GM04503 (cell line): ENCODE measurements at regions not wholly inside any gene's neighbourhood (a gene's known extent, or its start where the extent isn't known, plus 50 kb on each side); places are given as distances from the start of the nearest gene placed in this dataset.

ENCODE experiments used
- DNase-seq: peaks from one replicate; pipeline ENCODE4 v3.0.0-alpha.2; 2012; ENCODE audit warnings: low read depth

DNA sequence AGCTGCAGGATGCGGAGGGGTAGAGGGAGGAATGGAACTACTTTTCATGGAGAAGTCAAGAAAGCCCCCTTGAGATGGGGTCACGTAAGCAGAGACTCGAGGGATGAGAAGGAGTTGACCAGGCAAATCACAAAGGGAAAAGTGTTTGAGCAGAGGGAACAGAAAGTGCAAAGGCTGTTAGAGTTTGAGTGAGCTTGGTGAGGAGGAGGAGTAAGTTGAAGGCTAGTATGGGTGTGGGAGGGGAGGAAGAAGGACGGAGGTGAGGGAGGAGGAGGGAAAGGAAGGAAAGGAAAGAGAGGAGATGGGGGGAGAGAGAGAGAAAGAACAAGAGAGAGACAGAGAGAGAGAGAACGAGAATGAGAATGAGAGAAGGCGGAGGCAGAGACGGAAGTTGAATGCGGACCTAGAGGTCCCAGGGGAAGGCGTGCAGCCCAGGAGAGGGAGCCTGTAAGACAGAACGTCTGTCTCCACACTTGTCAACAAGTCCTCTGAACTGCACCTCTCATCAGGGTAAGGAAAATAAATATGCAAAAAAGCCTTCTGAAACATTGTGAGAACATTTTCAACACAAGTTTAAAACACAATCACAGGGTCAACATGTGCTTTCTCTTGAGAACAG is 279.8 kb upstream of the EEF2KMT start:
- DNase-seq: no peak

DNA sequence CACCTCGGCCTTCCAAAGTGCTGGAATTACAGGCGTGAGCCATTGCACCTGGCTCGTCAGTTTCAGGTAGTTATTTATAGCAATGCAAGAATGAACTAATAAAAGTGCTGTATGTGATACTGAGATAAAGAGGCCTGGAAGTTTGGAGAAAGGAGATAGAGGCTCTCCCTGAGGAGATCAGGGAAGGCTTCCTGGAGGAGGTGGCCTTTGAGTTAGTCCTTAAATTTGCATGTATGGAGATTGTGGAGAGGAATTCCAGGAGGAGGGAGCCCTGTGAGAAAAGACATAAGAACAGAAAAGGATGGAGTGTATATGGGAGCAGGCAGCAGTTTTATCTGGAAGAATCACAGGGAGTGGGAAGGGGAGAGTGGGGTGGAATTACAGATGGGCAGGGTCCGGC is 276.6 kb upstream of the EEF2KMT start:
- DNase-seq: no peak

DNA sequence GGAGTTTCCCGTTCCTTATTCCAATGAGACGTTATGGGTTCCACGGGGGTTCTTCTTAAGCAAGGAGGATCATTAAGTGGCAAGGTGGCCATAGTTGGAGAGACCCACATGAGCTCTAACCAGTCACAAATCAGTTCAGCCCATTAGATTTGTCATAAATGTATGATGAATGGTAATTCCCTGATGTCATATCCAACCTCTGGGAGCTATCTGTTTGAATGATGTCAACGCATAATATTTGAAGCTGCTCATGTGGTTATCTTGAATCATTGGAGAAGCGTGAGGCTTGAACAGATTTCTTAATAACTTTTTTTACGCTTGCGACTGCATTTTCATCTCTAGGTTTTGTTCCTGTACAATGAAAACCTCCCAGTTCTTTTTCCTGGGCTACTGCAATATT is 270.4 kb upstream of the EEF2KMT start:
- DNase-seq: no peak

DNA sequence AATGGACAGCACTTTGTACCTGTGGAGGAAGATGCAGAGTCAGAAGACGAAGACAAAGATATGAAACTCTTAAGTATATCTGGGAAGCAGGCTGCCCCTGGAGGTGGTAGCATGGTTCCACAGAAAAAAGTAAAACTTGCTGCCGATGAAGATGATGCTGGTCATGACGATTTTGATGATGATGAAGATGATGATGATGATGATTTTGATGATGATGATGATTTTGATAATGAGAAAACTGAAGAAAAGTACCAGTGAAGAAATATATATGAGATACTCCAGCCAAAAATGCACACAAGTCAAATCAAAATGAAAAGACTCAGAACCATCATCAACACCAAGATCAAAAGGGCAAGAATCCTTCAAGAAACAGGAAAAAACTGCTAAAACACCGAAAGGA is 268.5 kb upstream of the EEF2KMT start:
- DNase-seq: no peak

DNA sequence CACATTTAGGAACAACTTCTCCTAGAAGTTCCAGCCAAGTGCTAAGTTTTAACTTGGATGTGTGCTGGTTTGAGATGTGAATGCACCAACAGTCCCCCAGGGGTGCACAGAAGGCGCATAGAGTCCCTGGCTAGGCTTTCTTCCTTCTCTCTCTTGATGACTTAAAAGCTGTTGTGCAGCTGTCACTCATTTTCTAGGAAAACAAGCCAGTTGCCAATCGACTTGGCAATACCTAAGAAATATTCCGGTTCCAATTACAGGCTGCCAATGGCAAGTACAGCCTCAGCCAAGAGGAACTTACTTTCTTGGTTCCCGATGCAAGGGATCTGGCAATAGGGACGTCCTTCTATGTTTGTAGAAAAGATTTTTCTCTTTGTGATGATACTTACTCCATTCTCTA is 266.6 kb upstream of the EEF2KMT start:
- no peak for DNase-seq

DNA sequence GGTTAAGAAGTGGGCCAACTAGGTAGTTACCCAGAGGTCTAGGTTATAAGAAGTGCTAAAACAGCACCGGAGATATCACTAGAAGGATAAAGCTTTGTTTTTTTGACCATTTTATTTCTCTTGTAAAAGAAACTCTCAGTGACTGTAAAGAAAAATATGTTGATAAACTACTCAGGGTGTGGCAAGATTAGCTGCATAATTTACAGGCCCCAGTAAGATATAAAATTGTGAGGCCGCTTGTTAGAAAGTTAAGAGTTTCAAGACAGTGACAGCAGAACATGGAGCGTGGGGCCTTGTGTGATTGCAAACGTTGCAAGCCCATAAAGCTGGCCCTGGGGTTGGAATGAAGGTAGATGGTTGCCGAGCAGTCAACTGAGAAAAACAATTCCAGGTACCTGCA is 263.7 kb upstream of the EEF2KMT start:
- no peak for DNase-seq

DNA sequence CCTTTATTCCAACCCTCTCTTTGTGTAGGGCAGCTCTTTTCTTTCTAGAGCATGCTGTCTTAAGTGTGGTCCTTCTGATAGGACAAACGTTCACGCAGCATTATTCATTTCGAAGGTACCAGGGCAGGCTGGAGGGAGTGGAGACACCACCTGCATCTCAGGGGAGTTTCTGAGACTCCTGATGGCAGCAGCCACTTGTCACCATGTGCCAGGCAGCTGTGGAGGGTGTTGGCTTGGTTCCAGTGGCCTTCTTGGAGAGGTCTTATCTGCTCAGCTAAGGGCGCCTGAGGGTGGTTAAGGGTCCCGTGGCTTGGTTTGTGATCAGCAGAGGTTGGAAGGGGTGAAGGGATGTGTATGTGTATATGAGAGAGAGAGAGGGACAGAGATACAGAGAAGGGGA is 257.1 kb upstream of the EEF2KMT start:
- DNase-seq: no peak

DNA sequence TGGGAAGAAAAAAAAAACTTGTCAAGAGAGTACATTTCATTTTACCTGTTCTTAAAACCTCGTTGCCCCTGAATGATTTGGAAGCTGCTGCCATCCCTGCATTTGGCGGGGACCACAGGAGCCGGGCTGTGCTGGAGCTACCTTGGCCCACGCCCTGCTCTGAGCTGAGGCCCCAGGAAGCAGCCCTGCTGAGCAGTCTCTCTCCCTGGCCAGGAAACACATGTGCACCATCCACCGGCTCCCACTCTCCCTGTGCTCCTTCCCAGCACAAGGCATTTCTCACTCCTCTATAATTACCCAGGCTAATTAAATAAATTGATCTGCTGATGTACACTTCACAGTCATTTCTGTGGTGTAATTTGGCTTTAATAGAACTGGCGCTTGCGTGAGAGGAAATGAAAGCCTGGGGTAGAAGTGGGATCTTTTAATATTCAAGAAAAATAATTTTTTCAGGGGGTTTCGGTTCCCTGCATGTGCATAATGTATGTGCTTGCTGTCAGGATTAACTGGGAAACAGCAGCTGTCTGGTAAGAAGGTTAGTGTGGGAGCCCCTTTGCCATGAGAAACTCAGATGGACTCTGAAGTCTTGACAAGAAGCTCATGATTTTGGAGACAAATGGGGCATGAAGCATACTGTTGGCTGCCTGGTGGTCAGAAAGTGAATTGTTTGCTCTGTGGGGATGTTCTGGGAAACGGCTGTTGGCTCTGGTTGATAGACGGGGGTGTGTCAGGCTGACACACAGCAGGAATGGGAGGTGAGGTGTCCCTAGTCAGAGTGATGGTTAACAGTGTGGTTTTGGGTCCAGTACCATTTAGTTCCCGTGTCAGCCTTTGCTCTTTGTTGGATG is 252.3 kb upstream of the EEF2KMT start:
- no peak for DNase-seq

DNA sequence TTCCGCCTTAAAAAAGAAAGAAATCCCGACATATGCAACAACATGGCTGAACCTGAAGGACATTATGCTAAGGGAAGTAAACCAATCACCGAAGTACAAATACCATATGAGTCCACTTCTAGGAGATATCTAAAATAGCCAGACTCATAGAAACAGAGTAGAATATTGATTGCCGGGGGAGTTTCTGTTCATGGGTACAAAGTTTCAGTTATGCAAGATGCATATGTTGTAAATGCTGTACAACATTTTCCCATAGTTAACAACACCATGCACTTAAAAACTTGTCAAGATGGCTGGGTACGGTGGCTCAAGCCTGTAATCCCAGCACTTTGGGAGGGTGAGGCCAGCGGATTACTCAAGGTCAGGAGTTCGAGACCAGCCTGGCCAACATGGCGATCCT is 251.5 kb upstream of the EEF2KMT start:
- no peak for DNase-seq

DNA sequence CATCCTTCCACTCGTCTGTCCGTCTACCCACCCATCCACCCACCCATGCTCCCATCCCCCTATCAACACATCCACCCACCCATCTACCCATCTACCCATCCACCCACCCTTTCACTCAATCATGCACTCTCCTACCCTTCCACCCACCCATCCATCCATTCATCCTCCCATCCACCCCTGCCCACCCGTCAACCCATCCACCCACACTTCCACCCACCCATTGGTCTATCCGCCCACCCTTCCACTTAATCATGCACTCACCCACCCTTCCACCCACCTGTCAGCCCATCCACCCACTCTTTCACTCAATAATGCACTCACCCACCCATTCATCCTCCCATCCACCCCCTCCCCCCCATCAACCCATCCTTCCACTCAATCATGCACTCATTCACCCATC is 250.0 kb upstream of the EEF2KMT start:
- DNase-seq: no peak

DNA sequence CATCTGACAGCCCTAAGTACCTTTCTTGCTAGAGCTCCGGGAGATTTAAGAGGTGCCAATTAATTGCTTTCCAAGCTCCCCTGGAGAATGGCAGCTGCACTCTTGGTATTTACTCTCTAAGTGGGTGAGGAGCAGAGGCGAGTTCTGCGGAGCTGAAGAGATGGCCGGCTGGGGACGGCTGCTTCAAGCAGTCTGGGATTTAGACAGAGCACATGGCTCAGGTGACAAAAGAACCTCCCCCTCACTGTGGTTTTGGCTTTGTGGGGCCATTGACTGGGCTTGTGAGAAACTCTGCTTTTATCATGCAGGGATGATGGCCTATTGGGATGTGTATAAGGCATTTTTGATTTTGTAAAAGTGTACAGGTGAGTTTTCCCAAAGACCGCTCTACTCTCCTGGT is 239.3 kb upstream of the EEF2KMT start:
- DNase-seq: no peak

DNA sequence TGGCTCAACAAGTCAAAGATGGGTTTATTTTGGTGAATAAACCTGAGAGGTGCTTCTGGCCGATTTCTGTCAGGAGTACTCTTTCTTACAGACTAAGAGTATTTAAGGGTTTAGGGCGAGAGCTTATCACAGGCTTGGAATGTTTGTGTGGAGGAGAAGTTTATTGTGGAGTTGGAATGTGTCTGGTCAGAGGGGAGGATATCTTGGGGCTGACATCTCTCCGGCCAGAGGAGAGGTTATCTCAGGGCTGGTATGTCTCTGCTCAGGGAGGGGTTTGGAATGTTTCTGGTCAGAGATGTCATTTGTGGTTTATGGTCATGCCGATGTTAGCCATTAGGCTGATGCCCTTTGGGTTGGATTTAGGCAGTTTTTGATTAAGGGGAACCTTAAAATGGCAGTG is 236.4 kb upstream of the EEF2KMT start:
- no peak for DNase-seq

DNA sequence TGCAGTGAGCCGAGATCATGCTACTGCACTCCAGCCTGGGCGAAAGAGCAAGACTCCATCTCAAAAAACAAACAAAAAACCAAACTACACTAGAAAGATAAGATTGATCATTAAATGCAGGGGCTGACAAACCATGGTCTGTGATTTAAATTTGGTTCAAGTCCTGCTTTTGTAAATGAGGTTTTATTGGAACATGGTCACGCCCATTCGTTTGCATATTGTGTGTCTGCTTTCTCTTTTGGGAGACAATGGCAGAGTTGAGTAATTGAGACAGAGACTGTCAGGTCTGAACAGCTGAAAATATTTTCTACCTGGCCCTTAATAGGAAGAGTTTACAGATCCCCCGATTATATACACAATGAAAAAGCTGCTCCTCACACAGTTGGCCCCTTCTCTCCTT is 235.5 kb upstream of the EEF2KMT start:
- DNase-seq: no peak

DNA sequence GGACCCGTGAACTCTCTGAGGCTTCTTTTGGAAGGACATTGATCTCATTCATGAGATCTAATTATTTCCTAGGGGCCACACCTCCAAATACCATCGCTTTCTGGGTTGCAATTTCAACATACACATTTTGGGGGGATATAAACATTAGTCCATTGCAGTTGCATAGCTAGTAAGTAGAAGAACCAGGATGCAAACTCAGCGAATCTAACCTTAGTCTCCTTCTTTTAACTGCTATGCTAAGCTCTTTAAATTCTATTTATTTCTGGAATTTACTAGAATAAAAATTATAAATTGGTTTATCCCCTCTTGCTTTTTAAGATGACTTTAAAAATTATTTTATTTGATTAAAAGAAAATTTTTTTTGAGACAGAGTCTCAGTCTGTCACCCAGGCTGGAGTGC is 232.5 kb upstream of the EEF2KMT start:
- DNase-seq: no peak

DNA sequence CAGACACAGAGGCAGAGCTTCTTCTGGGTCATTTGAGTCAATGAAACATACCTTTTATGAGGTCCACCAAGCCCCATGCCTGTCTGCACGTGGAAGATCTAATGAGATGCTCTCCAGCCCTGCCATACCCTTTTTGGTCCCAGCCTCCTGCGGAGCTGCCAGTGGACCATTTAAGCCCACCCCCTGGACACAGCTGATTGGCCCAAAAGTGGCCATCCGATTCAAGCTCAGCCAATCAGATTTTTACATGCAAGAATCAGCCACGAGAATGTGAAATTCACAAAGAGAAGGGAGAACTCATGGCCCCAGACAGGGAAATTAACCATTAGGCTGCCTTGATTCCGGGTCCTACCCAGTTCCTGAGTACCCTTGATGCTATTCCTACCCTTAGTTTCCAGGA is 231.0 kb upstream of the EEF2KMT start:
- DNase-seq: no peak

DNA sequence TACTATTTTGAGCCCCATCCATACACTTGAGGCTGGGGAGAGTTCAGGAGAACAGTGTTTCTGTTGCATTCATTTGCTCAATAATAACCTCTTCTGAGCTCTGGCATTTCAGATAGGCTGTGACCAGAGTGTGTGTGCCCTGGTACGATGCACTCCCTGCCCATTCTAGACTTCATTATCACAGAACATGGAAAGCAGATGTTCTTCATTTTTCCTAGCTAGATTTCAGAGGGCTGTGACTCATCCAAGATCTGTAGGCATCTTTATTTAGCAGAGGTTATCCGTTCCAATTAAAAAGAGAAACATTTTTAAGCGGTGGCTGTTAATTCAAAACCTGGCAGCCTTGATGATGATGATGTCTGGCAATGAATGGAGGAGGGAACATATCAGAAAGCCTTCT is 228.8 kb upstream of the EEF2KMT start:
- no peak for DNase-seq

DNA sequence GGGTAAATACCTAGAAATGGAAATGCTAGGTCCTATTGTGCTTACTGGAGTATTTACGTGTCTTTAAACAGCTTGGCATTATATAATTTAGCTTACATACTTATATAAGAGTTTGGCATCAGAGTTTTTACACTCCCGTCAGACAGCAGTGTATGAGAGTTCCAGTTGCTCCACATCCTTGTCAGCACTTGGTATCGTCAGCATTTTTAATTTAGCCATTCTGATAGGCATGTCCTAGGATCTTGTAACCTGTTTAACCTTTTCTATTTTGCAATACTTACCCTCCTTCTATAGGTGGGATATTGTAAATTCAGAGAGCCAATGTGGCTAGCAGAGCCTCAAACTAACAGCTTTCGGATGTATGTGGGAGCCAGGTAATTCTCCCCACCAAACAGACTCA is 228.3 kb upstream of the EEF2KMT start:
- DNase-seq: no peak

DNA sequence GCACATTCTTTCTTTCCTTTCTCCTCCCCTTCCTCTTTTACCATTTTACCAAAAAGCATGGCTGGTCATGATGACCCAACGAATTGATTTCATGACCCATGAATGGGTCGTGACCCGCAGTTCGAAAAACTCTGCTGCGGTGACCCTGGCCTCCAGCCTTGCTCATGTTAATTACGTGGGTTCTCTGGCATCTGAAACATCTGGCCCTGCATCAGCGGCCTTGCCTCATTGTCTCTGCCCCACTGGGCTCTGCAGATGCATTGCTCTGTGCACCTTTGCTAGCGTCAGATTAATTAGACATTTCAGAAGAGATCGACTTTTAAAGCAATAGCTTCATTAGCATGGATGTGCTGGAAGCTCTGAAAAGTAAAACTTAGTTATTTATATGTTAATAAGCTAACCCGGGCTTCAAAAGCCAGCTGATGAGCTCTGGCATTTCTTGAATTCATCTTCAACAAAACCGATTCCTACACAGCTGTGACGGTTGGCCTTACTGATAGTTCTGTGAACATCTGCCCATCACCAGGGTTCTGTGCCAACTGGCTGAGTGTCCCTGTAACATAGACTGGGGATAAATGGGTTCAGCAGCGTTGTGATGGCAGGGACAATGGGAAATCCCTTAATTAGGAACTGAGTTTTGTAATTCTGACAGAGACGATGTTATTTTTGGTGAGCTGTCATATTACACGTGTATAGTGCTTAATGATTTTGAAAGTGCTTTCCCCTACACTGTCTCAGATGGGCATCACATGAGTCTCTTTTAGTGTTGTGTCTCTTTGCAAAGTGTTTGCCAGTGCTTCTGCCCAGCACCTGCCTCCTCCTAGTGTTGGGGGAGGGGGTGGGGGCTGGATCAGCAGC is 225.9 kb upstream of the EEF2KMT start:
- DNase-seq: no peak

DNA sequence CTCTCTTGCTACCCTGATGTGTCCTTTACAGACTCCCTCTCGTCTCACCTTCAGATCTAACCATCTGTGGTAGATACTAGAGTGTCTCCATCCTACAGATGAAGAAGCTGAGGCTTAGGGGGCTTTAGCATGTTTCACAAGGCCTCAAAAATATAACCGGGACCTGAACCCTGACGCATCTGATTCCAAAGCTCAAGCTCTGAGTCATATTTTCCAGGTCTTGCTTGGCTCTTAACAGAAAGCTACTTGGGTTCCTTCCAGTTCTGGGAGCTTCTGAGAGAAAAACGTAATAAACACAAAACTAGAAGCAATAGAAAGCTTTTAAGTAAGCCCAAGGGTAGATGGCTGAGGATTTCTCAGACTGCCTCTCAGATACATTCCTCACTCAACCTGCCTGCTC is 224.3 kb upstream of the EEF2KMT start:
- DNase-seq: no peak

DNA sequence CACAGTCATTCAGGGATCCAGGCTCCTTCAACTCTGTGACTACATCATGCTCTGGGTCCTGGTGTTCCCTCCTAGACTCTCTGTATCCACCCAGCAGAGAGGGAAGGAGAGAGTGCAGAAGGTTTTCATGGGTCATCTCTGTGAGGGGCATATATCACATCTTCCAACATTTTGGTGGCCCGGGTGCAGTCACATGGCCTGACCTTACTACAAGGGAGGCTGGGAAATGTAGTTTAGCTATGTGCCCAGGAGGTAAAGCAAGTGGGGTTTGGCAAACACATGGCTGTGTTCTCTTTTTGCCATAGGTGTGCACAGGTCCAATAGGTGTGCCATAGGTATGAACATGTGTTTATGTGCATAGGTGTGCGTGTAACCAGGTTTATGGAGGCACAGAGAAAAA is 222.2 kb upstream of the EEF2KMT start:
- no peak for DNase-seq

DNA sequence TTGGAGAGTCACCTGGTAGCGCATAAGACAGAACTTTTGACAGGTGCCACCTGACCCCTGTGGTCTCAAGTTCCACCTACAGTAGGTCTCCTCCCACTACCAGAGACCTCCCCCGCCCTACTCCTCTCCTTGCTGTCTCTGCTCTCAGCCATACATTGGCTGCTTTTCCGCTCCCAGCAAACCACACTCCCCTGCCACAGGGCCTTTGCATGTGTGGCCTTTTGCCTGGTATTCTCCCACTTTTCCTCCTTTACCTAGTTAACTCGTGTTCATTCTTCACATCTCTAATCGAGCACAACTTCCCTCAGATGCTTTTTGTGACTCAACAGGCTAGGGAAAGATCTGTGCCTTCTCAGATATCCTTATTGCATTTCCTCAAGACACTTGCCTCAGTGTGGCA is 218.3 kb upstream of the EEF2KMT start:
- DNase-seq: no peak

DNA sequence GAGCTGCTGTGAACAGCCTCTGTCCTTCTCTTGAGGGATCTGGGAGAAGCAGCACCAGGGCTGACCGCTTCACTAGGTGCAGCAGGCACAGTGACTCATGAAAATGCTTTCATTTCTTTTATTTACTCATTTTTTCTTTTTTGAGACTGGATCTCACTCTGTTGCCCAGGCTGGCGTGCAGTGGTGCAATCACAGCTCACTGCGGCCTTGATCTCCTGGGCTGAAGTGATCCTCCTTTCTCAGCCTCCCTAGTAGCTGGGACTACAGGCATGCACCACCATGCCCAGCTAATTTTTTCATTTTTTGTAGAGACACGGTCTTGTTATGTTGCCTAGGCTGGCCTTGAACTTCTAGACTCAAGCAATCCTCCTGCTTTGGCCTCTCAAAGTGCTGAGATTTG is 216.8 kb upstream of the EEF2KMT start:
- DNase-seq: no peak

DNA sequence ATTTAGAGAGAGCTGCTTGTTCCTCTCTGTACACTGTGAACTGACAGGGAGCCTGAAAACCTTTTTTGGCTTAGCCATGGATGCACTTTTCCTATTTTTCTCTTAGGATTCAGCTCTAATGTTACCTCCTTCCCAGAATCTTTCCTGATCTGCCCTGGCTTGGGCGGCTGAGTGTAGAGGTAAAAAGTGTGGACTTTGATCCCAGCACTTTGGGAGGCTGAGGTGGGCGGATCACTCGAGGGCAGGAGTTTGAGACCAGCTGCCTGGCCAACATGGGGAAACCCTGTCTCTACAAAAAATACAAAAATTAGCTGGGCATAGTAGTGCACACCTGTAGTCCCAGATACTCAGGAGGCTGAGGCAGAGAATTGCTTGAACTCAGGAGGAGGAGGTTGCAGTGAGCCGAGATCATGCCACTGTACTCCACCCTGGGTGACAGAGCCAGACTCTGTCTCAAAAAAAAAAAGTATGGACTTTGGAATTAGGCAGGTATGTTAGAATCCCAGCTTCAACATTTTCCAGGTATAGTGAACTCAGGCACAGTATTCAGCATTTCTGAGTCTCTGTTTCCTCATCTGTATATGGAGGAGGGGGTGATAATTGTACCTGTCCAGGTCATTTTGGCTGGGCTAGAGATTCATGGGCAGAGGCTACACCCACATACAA is 212.5 kb upstream of the EEF2KMT start:
- DNase-seq: no peak
